Stimulated activated memory B cell treated with anti-CD40 and anti-IgM and Interleukin-4, amounts not matched to agents 10 μg/mL and 1 μg/mL and 100 μg/mL, for 72 hours (primary cell): ENCODE measurements at regions not wholly inside any gene's neighbourhood (a gene's known extent, or its start where the extent isn't known, plus 50 kb on each side); places are given as distances from the start of the nearest gene placed in this dataset.
"Not testable (repeated sequence)": the region's sequence is repeated elsewhere in the genome, so short reads cannot be mapped to it uniquely, and the experiment has no call there.

ENCODE experiments used
- ATAC-seq: fragments of 150-1000 bp; cut with Tn5 transposase; 2 replicates; pipeline ENCODE4 v1.10.0; 2021
- H3K27ac Mint-ChIP-seq: one replicate; pipeline ENCODE4 v1.8.0; 2022; ENCODE audit warnings: mild to moderate bottlenecking, mixed read lengths
- H3K27me3 Mint-ChIP-seq: one replicate; pipeline ENCODE4 v1.8.0; 2022; ENCODE audit warnings: mixed read lengths
- H3K36me3 Mint-ChIP-seq: one replicate; pipeline ENCODE4 v1.8.0; 2022; ENCODE audit warnings: mixed read lengths
- H3K4me1 Mint-ChIP-seq: one replicate; pipeline ENCODE4 v1.8.0; 2022; ENCODE audit warnings: mixed read lengths
- H3K4me3 Mint-ChIP-seq: one replicate; pipeline ENCODE4 v1.8.0; 2022; ENCODE audit warnings: mild to moderate bottlenecking, moderate library complexity, mixed read lengths
- H3K9me3 Mint-ChIP-seq: one replicate; pipeline ENCODE4 v1.8.0; 2022; ENCODE audit warnings: mixed read lengths

GRCh38 chr10:52368725-52369124, 54.6 kb downstream of the DKK1 start:
- peaks cover 3% of the 10 kb centered on the region for H3K9me3 Mint-ChIP-seq
- H3K36me3 Mint-ChIP-seq, result no peaks in the 10 kb centered on the region
- no peak overlapping the region for H3K4me3 Mint-ChIP-seq
- H3K27ac Mint-ChIP-seq, result no peak overlapping the region
- H3K4me1 Mint-ChIP-seq, result no peaks in the 10 kb centered on the region
- ATAC-seq, result no peak
- H3K27me3 Mint-ChIP-seq, result no peaks in the 10 kb centered on the region

GRCh38 chr10:52374207-52374606, 60.1 kb downstream of the DKK1 start:
- ATAC-seq, H3K27me3 Mint-ChIP-seq, H3K4me3 Mint-ChIP-seq, H3K36me3 Mint-ChIP-seq, H3K27ac Mint-ChIP-seq, H3K4me1 Mint-ChIP-seq, H3K9me3 Mint-ChIP-seq: not testable (repeated sequence)

GRCh38 chr10:52376694-52377354, 62.7 kb downstream of the DKK1 start:
- Mint-ChIP-seq H3K27me3 (no peaks in the 10 kb centered on the region), H3K27ac (no peak overlapping the region), H3K9me3 (peaks cover 5% of the 10 kb centered on the region), H3K4me1 (no peaks in the 10 kb centered on the region), H3K4me3 (no peak overlapping the region), H3K36me3 (no peaks in the 10 kb centered on the region)
- no peak for ATAC-seq

GRCh38 chr10:52378124-52378523, 64.0 kb downstream of the DKK1 start:
- Mint-ChIP-seq H3K27me3 (no peaks in the 10 kb centered on the region), H3K9me3 (peaks cover 5% of the 10 kb centered on the region), H3K27ac (no peak overlapping the region), H3K4me1 (no peaks in the 10 kb centered on the region), H3K36me3 (no peaks in the 10 kb centered on the region), H3K4me3 (no peak overlapping the region)
- no peak for ATAC-seq

- no peak for ATAC-seq
- H3K4me3 Mint-ChIP-seq, result no peak overlapping the region
- no peaks in the 10 kb centered on the region for H3K27me3 Mint-ChIP-seq
- H3K27ac Mint-ChIP-seq, result no peak overlapping the region
- H3K9me3 Mint-ChIP-seq, result peaks cover 2% of the 10 kb centered on the region
- no peaks in the 10 kb centered on the region for H3K36me3 Mint-ChIP-seq
- no peaks in the 10 kb centered on the region for H3K4me1 Mint-ChIP-seq
These were observed 65.2 kb downstream of the DKK1 start for GRCh38 chr10:52379287-52379686.

- no peak overlapping the region for H3K27ac Mint-ChIP-seq
- no peak for ATAC-seq
- no peaks in the 10 kb centered on the region for H3K4me1 Mint-ChIP-seq
- H3K4me3 Mint-ChIP-seq, result no peak overlapping the region
- no peaks in the 10 kb centered on the region for H3K27me3 Mint-ChIP-seq
- H3K36me3 Mint-ChIP-seq, result no peaks in the 10 kb centered on the region
- H3K9me3 Mint-ChIP-seq, result no peaks in the 10 kb centered on the region
These were observed 69.0 kb downstream of the DKK1 start for GRCh38 chr10:52383088-52383487.

GRCh38 chr10:52387744-52388143, 73.7 kb downstream of the DKK1 start:
- H3K36me3 Mint-ChIP-seq, result no peaks in the 10 kb centered on the region
- H3K4me3 Mint-ChIP-seq, result no peak overlapping the region
- ATAC-seq, result no peak
- no peak overlapping the region for H3K27ac Mint-ChIP-seq
- H3K4me1 Mint-ChIP-seq, result no peaks in the 10 kb centered on the region
- peaks cover 2% of the 10 kb centered on the region for H3K9me3 Mint-ChIP-seq
- H3K27me3 Mint-ChIP-seq, result no peaks in the 10 kb centered on the region

- H3K9me3 Mint-ChIP-seq, result peaks cover 2% of the 10 kb centered on the region
- H3K4me1 Mint-ChIP-seq, result no peaks in the 10 kb centered on the region
- no peak overlapping the region for H3K27ac Mint-ChIP-seq
- no peak overlapping the region for H3K4me3 Mint-ChIP-seq
- H3K27me3 Mint-ChIP-seq, result no peaks in the 10 kb centered on the region
- H3K36me3 Mint-ChIP-seq, result no peaks in the 10 kb centered on the region
- ATAC-seq, result no peak
These were observed 76.3 kb downstream of the DKK1 start for GRCh38 chr10:52390388-52390787.

GRCh38 chr10:52391927-52392602, 78.0 kb downstream of the DKK1 start:
- H3K4me3 Mint-ChIP-seq, result no peak overlapping the region

GRCh38 chr10:52394246-52394645, 80.2 kb downstream of the DKK1 start:
- no peaks in the 10 kb centered on the region for H3K27me3 Mint-ChIP-seq
- peaks cover 2% of the 10 kb centered on the region for H3K9me3 Mint-ChIP-seq
- H3K27ac Mint-ChIP-seq, result no peak overlapping the region
- no peaks in the 10 kb centered on the region for H3K36me3 Mint-ChIP-seq
- no peak overlapping the region for H3K4me3 Mint-ChIP-seq
- ATAC-seq, result no peak
- H3K4me1 Mint-ChIP-seq, result no peaks in the 10 kb centered on the region

More at GRCh38 chr10:52391927-52392602, 78.0 kb downstream of the DKK1 start:
- H3K9me3 Mint-ChIP-seq, result peaks cover 2% of the 10 kb centered on the region
- H3K27ac Mint-ChIP-seq, result no peak overlapping the region
- H3K27me3 Mint-ChIP-seq, result no peaks in the 10 kb centered on the region
- ATAC-seq, result no peak
- H3K4me1 Mint-ChIP-seq, result no peaks in the 10 kb centered on the region
- H3K36me3 Mint-ChIP-seq, result no peaks in the 10 kb centered on the region

GRCh38 chr10:52400562-52400961, 86.5 kb downstream of the DKK1 start:
- no peak overlapping the region for H3K27ac Mint-ChIP-seq

GRCh38 chr10:52403801-52404200, 89.7 kb downstream of the DKK1 start:
- not testable (repeated sequence) for H3K4me1 Mint-ChIP-seq, H3K36me3 Mint-ChIP-seq

More at GRCh38 chr10:52400562-52400961, 86.5 kb downstream of the DKK1 start:
- H3K9me3 Mint-ChIP-seq, result peaks cover 3% of the 10 kb centered on the region
- no peaks in the 10 kb centered on the region for H3K27me3 Mint-ChIP-seq
- no peak for ATAC-seq
- no peaks in the 10 kb centered on the region for H3K36me3 Mint-ChIP-seq
- no peaks in the 10 kb centered on the region for H3K4me1 Mint-ChIP-seq
- H3K4me3 Mint-ChIP-seq, result no peak overlapping the region

GRCh38 chr10:52409195-52409594, 95.1 kb downstream of the DKK1 start:
- Mint-ChIP-seq H3K4me3 (no peak overlapping the region), H3K36me3 (no peaks in the 10 kb centered on the region), H3K9me3 (no peaks in the 10 kb centered on the region)

More at GRCh38 chr10:52403801-52404200, 89.7 kb downstream of the DKK1 start:
- H3K27me3 Mint-ChIP-seq, ATAC-seq, H3K27ac Mint-ChIP-seq, H3K9me3 Mint-ChIP-seq, H3K4me3 Mint-ChIP-seq: not testable (repeated sequence)

GRCh38 chr10:52409928-52410327, 95.8 kb downstream of the DKK1 start:
- ATAC-seq, result no peak

More at GRCh38 chr10:52409195-52409594, 95.1 kb downstream of the DKK1 start:
- no peak overlapping the region for H3K27ac Mint-ChIP-seq
- no peaks in the 10 kb centered on the region for H3K27me3 Mint-ChIP-seq
- ATAC-seq, result no peak
- no peaks in the 10 kb centered on the region for H3K4me1 Mint-ChIP-seq

GRCh38 chr10:52410916-52411315, 96.8 kb downstream of the DKK1 start:
- H3K27me3 Mint-ChIP-seq, result no peaks in the 10 kb centered on the region
- no peak for ATAC-seq
- no peaks in the 10 kb centered on the region for H3K36me3 Mint-ChIP-seq
- H3K4me3 Mint-ChIP-seq, result no peak overlapping the region
- no peak overlapping the region for H3K27ac Mint-ChIP-seq
- no peaks in the 10 kb centered on the region for H3K9me3 Mint-ChIP-seq
- H3K4me1 Mint-ChIP-seq, result no peaks in the 10 kb centered on the region

More at GRCh38 chr10:52409928-52410327, 95.8 kb downstream of the DKK1 start:
- H3K27me3 Mint-ChIP-seq, result no peaks in the 10 kb centered on the region
- no peaks in the 10 kb centered on the region for H3K4me1 Mint-ChIP-seq
- H3K27ac Mint-ChIP-seq, result no peak overlapping the region
- H3K36me3 Mint-ChIP-seq, result no peaks in the 10 kb centered on the region
- H3K9me3 Mint-ChIP-seq, result no peaks in the 10 kb centered on the region
- H3K4me3 Mint-ChIP-seq, result no peak overlapping the region

GRCh38 chr10:52419281-52419680, 105.2 kb downstream of the DKK1 start:
- ATAC-seq, result no peak
- no peaks in the 10 kb centered on the region for H3K27me3 Mint-ChIP-seq
- no peaks in the 10 kb centered on the region for H3K9me3 Mint-ChIP-seq
- no peaks in the 10 kb centered on the region for H3K4me1 Mint-ChIP-seq
- H3K36me3 Mint-ChIP-seq, result no peaks in the 10 kb centered on the region
- H3K27ac Mint-ChIP-seq, result no peak overlapping the region
- no peak overlapping the region for H3K4me3 Mint-ChIP-seq
